HK-2 (cell line): ENCODE measurements at regions not wholly inside any gene's neighbourhood (a gene's known extent, or its start where the extent isn't known, plus 50 kb on each side); places are given as distances from the start of the nearest gene placed in this dataset.

ENCODE experiments used
- DNase-seq: peaks from one replicate; pipeline ENCODE4 v3.0.0-alpha.2; 2018; ENCODE audit not compliant: unreplicated experiment

DNA sequence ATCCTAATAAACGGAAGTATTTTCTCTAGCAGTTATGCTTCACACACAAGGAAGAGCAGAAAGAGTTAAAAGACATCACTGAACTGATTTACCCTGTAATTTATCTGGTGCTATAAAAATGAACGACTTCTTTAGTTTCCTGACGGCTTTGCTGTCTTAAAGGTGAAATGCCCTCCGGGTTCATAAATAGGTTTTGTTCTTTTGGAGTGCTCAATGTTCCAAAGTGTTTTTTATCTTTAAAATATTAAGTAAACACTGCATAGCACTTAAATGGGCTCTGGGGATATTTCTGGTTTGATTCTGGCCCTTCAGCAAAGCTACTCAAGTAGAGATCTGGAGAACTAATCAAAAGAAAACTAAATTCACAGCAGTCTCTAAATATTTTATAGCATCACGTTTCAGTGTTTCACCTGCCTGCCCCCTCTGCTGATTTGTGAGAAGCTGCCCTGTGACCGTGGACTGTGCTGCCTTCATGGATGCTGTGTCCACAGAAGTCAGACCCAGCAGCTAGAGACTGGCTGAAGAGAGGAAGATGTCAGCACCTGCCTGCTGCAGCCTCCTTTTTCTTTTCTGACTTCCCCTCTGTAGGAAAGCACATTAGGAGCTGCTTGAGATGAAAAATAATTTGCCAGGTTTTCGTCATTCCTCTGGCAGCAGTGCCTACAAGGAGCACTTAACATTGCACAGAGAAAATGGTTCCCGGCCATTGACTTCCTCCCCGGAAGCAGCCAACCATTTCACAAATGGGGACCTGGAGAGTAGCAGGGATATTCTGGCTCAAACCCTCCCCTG lies 205.1 kb upstream of the FSCB start:
- no peak for DNase-seq

DNA sequence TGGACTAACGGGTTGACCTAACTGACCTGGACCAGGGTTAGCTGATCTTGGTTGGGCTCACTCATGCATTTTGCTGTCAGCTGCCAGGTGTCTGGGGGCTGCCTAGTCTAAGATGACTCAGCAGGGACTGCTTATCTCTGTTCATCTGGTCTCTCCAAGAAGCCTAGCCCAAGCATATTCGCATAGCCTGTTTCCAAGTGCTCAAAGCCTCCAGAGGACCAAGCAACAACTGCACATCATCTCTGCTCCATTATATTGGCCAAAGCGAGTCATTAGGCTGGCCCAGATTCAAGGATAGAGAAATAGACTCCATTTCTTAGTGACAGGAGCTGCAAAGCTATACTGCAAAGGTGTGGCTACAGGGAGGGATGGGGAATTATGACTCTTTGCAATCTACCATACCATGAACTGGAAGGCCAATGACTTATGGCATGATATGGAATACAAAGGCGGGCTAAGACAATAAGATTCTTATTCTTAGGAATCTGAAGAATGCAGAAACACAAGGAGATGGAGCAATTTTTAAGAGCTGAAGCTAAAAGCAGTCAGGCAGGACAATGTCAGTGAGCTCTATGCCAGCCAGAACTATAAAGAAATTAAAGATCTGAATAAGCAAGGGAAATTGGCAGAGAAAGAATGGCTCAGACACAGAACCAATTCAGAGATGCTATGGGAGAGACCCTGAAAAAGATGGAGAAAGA lies 194.6 kb upstream of the FSCB start:
- DNase-seq, result peak; percentile 46

DNA sequence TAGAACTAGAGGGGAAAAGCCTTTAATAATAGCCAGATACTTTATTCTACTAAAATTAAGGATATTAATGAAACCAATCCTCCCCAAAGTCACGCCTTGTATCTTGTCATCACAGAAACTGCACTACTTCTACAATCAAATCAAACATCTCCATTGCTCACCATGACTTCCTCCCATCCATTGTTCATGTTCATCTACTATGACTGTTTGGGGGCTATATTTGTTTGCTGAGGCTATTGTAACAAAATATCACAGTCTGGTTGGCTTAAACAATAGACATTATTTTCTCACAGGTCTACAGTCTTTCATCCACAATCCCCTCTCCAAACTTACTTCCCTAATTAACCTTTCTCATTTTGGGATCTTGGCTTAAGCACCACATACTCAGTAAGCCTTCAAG lies 193.6 kb upstream of the FSCB start:
- DNase-seq, result no peak

DNA sequence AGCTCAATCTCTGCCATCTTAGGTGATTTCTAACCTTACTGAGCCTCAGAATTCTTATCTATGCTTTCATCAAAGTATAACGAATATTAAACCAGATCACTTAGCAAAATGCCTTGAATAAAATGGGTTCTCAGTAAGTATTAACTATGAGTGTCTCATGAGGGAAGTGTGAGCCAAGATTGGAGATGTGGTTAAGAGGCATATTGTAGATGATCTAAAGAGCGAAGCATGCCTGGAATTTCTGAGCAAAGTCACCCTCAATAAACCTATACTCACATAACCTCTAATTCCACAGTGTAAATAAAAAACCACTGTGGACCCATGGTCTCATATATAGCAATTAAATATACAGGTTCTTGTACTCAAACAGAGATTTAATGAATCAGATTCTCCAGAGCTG lies 193.1 kb upstream of the FSCB start:
- DNase-seq, result peak; percentile 20

DNA sequence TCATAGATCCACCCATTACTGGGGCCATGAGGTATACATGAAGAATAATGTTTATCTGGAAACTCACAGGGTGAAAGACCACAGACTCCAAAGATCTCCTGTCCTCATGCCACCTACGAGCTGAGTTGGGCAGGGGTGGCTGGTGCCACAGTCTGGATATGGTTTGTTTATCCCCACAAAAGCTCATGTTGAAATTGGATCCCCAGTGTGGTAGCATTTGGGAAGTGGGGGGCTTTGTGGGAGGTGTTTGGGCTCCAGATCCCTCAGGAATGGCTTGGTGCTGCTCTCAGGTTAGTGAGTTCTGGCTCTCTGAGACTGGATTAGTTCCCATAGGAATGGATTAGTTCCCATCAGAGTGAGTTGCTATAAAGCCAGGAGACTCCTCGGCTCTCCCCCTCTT lies 192.3 kb upstream of the FSCB start:
- DNase-seq, result peak; percentile 16

DNA sequence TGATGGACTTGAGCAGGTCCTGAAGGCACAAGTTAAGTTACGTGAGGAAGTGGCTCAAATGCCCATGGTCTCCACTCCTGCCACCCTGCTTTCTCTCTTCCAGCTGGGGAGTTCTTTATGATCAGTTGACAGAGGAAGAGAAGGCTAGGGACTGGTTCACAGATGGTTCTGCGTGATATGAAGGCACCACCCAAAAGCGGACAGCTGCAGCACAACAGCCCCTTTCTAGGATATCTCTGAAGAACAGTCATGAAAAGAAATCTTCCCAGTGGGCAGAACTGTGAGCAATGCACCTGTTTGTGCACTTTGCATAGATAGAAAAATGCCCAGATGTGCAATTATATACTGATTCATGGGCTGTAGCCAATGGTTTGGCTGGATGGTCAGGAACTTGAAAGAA lies 162.4 kb upstream of the FSCB start:
- no peak for DNase-seq

DNA sequence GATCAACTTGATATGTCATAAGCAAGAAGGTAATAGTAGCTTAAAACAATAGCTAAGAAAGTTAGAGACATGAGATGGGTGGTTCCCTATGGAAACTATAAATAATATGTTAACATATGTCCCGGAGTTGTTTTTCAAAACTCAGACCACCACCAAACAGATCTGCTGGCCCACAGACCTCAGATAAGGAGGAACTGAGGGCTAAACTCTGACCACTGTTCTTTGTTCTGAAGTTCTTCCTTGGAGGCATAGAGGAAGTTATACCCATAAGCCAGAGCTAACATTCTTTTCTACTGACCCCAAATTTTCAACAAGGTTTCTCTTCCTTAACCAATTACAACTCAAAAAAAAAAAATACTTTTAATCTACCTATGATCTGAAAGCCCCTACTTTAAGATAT lies 156.1 kb upstream of the FSCB start:
- DNase-seq, result no peak

DNA sequence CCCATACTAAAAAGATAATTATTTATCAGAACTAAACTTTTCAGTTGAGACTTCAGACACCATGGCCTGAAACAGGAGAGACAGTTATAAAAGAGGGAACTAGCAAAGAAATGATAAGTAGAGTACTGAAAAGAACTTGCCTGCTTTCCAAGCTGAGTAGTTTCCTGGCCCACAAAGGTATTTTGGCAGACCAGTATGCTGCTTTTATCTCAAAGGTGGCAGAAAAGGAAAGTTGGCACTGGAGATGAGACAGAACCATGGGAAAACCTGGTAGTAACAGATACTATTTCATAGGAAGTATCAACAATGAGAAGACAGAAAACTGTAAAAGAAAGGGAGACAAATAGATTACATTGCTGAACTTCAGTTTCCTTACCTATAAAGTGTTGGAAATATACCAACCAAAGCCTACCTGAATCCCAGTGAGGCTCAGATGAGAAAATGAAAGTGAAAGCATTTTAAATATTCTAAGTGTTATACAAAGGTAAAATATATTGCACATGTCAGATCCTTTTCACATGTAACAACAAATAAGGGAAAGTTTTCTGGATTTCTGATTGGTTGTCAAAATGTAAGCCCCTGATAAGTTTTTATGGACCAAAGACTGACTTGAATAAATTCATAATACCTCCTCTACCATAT lies 155.3 kb upstream of the FSCB start:
- no peak for DNase-seq

DNA sequence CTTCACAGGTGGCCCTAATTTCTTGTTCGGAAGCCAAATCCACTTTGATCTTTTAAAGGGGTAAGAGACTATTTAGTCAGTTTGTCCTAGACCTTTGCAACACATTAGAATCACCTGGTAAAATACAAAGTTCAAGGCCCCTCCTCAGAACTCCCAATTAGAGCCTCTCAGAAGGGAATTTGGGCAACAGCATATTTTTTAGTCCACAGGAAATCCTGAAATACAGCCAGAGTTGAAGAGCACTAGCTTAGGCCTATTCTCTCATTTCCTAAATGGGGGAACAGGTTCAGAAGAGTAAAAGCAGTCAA lies 151.3 kb upstream of the FSCB start:
- no peak for DNase-seq

DNA sequence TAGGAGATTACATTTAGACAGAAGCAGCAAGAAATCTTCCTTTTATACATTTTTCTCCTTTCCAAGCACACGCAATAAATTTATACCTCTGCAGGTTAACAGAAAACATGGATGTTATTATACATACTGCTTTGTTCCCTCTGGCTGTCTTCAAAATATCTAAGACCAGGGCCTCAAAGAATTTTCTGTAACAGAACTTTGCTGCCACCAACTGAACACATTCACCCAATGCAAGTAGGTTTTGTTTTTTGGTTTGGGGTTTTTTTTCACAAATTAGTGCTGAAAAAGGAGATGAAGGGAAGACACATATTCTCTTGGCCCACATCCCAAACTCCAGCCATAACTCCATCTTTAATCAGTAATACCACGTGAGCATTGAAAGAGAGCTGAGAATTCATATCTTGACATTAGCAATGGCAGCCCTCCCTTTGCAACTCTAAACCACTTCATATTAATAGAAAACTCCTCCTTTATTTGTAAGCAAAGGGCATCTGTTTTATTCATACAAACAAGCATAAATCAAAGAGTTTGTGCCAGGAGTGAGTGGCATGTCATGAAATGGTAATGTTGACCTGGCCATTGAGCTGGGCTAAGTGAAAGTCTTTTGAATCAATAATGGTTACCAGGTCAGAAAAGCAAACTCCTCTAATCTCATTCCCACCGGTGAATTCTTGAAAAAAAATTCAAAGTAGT lies 150.8 kb upstream of the FSCB start:
- no peak for DNase-seq

DNA sequence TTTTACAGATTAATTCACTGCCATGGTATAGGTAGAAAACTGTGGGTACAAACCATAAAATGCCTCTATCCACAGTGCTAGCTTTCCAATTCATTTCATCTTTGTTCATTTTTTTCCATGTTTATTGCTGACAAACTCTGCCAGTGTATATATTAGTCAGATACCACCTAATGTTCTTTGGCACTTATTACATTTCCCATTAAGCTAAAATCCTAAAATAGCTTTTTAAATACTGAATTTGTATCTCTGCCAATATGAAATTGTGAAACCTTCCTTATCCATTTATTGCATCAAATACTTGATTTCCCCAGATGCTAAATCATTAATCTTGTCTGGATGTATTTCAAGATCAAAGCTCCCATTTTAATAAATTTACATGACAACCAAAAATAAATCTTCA lies 150.1 kb upstream of the FSCB start:
- DNase-seq, result no peak

DNA sequence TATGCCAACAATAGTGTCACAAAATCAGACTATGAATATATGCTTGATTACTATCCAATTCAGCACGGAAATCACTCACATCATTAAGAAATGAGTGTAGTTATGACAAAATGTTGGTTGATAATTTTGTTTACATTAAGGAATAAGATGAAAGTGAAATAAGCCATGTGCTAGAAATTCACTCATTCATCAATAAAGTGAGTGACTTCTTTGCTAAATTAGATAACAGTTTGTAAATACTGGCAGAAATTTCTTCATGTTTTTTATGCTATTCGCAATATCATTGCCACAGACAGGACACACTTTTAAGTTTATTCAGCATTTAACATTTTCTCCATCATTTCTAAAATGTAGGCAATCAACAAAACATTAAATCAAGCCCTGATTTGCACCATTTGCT lies 147.5 kb upstream of the FSCB start:
- DNase-seq, result no peak

DNA sequence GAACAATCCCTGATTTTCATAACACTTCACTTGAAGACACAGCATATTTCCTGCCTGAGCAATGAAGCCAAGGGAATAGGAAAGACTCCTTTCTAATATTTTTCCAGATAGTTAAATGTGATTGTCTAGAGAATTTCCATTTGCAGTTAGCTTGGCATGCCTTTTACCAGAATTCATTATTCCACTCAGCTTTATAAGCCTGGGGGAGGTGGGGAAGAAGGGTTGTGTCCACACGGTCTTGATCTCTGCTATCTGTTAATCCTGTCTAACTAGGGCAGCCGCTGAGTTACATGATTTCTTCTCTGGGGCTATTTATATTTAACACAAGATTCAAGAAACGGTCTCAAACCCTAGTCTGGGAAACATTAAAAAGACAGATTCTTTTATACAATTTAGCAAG lies 146.6 kb upstream of the FSCB start:
- no peak for DNase-seq

DNA sequence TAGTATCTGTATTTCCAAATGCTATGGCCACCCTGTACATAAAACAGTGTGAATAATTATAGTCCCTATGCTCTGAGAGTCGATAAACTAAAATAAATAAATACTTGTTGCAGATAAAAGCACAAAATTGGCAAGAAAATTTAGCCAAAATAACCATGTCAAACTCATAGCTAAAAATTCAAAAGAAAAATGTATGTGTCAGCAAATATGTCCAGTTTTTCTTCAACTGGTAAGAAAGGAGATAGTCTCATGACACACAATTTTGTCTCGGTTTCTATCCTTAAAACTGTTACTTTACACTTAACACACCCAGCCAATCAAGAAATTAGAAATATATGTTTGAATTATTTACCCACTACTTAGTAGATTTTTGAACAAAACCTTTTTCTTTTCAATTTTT lies 145.6 kb upstream of the FSCB start:
- no peak for DNase-seq

DNA sequence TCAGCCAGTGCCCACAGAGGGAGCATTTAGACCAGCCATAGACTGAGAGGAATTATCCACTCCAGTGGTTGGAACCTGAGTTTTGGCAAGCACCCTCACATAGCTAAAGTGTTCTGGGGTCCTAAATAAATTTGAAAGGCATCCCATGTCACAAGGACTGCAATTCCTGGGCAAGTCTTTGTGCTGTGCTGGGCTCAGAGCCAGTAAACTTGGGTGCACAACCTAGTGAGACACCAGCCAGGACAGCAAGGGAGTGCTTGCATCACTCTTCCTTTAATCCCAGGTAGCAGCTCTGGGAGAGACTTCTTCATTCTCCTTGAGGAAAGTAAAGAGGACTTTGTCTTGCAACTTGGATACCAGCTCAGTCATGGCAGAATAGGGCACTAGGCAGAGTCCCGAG lies 142.0 kb upstream of the FSCB start:
- no peak for DNase-seq

DNA sequence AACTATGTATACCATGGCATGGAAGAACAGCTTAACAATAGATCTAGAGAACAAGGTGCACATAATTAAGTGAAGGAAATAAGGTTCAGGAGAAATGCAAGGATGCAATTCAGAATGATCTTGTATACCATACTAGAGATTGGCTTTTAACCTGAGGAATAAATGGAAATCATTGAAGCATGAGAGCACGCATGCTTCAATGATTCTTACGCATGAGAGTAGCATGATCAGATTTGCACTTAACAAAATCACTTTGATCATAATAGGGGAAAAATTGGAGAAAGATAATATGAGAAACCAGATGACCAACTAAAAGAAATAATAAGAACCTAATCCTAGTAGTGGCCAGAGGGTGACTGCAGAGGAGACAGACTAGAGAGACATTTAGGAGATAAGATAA lies 133.3 kb upstream of the FSCB start:
- no peak for DNase-seq

DNA sequence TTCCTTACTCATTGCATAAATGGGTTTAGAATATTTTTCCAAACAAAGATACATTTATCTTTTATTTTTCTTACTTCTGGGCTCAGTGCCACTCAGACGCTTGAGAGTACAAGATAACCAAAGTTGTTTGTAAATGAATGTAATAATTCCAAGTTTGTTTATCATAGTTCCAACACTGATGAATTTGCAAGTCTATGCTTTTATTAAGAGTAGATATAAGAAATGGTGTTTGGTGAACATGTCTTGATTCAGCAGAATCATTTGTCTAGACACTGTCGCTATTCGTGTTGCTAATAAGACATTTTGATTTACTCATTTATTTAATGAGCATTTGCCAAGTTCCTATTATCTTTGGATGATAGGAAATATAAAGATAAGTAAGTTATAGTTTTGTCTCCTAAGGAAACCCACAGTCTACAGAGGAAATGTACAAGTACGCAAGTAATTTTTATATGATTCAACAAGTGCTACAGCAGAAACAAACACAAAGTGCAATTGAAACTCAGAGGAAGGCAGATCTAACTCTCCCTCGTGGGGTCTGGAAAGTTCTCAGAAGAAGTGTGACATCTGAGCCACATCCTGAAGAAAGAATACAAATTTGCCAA lies 132.8 kb upstream of the FSCB start:
- no peak for DNase-seq

DNA sequence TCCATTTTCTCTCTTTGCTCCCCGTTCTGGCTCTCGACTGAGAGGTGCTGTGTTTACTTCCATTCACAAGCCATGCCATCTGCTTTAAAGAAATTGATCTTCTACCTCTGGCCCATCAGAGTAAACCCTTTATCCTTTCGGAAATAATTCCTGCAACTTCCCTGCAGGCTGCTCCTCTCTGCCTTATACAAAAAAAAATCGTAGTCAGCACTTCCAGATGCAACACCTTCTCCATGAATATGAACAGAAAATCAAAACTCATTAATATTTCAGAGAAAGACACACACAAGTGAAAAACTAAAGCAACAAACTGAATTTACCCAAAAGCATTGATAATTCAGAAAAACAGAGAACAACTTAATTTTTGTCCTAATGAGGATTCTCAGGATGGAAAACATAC lies 127.6 kb upstream of the FSCB start:
- no peak for DNase-seq

DNA sequence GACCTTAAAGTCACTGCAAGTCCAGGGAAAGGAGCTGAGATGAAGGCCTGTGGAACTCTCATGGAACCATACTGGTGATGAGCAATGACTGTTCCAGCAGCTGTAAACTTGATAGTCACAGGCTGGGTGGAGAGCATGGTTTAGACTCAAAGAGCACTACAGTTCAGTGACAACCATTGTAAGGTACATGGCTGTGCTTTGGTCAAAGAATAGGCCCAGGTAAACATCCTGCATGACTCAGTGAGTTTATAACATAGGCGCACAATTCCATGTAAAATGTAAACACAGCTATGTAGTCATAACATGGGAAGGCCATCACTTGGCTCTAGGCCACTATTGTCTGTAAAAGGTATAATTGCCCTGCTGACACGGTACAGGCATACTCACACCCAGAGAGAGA lies 119.3 kb upstream of the FSCB start:
- no peak for DNase-seq

DNA sequence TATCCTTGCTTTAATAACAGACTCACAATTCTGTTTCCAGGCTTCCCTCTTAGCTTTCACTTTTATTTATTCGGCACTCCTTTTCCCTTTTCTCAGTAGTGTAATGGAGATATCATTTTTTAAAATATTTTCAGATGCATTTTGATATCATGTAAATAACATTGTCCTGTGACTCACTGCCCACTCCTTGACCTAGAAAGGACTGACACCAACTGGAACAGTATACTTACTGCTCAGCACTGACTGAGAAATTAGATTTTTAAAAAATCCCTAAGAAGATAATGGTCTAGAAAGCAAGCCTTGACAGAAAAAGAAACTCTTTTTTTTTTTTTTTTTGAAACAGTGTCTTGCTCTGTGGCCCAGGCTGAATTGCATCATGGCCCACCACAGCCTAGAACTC lies 118.0 kb upstream of the FSCB start:
- DNase-seq, result no peak

DNA sequence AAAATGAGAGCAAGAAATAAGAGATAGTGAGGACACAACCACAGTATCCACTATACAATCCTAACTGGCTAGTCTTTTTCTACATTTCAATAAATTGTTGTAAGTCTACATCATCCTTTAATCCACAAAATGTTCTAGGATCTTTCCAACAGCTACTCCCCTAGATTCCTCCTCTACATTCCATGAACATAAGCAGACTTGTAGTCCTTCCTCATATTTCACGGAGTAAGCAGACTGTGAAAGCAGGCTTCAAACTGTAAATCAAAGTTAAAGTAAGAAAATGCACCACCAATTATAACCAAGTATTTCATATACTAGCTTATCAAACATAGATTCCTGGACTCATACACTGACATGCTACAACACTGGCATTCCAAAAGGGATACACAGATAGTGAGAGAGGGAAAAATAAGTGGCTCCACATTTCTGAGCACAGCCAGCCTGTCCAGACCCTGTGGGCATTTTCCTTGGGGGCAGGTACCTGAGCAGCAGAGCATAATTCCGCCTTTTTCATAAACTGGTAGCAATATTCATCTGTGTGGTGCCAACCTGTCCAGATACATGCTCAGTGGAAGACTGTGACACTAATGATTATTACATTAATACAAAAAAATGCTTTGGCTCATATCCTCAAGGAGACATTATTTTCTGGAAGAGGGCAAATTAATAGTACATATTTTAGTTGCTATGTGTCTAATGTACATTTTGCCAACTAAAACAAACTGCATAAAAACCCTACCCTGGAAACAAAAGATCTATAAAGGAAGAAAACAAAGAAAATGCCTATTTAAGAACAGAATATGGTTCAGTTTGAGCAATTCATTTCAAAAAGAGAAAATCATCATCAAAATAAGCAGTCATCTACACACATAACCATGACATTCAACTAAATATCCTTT lies 113.3 kb upstream of the FSCB start:
- DNase-seq, result no peak
